A549 (cell line): ENCODE measurements at regions not wholly inside any gene's neighbourhood (a gene's known extent, or its start where the extent isn't known, plus 50 kb on each side); places are given as distances from the start of the nearest gene placed in this dataset.

Source experiments
- ATAC-seq, 2 experiments: fragments of 200-7000 bp in 1 of 2; fragments of >200 bp in 1 of 2; cut with Nextera tagmentation in 1 of 2; cut with Tn5 transposase in 1 of 2; 3 replicates each; pipeline versions ENCODE4 v1.8.0 to v1.9.1; 2018 to 2020; ENCODE audit warnings: mild to moderate bottlenecking in 1 of 2, moderate library complexity in 1 of 2
- CTCF ChIA-PET: fragments of 300-600 bp; sonication (Branson Sonifier 250); formaldehyde crosslinking; extraction: SDS; loops from one replicate; lab custom pipeline; 2021; ENCODE audit warnings: antibody characterized with exemption, inconsistent platforms; lab: Yijun Ruan, JAX
- POLR2A ChIA-PET: fragments of 350-600 bp; formaldehyde crosslinking; extraction: SDS; loops from one replicate; lab custom pipeline; 2021; ENCODE audit warnings: antibody characterized with exemption, inconsistent platforms; lab: Yijun Ruan, JAX
- DNase-seq, 2 experiments: peaks; one replicate each; pipeline versions ENCODE4 v3.0.0 to v3.0.0-alpha.2; 2011 to 2016; ENCODE audit warnings: low read depth in 1 of 2, low spot score in 1 of 2
- FAIRE-seq: peaks from 2 replicates; lab custom pipeline; 2011; peaks lifted over from hg19 to GRCh38; lab: Jason Lieb, UNC
- H3K27ac ChIP-seq, 2 experiments: fragments of >200 bp; sonication (Bioruptor Twin); formaldehyde crosslinking; 3 replicates each; pipeline ENCODE4 v1.5.1; 2016 to 2017
- H3K4me1 ChIP-seq: fragments of >200 bp; sonication (Bioruptor Twin); formaldehyde crosslinking; 3 replicates; pipeline ENCODE4 v1.6.1; 2016
- H3K4me2 ChIP-seq: fragments of >200 bp; sonication (Bioruptor Twin); formaldehyde crosslinking; 3 replicates; pipeline ENCODE4 v1.6.1; 2016
- H3K4me3 ChIP-seq: fragments of >200 bp; sonication (Bioruptor Twin); formaldehyde crosslinking; 3 replicates; pipeline ENCODE4 v1.5.1; 2016
- H3K9me3 ChIP-seq: fragments of >200 bp; sonication (Bioruptor Twin); formaldehyde crosslinking; 3 replicates; pipeline ENCODE4 v1.6.1; 2016
- CBX8 ChIP-seq: fragments of 200-600 bp; sonication (generic); IDR thresholded peaks from 2 replicates; pipeline ENCODE4 v1.6.1; 2016
- CEBPB ChIP-seq, 2 experiments: fragments of >200 bp in 1 of 2; sonication (Bioruptor Twin) in 1 of 2; formaldehyde crosslinking in 1 of 2; IDR thresholded peaks; 2 replicates each; pipeline ENCODE4 v1.6.1; 2012 to 2016
- CHD4 ChIP-seq: fragments of 200-600 bp; sonication (generic); IDR thresholded peaks from 2 replicates; pipeline ENCODE4 v1.6.1; 2016; ENCODE audit warnings: antibody characterized with exemption, mild to moderate bottlenecking, borderline replicate concordance
- EHMT2 ChIP-seq: fragments of 200-600 bp; sonication (generic); IDR thresholded peaks from 2 replicates; pipeline ENCODE4 v1.6.1; 2016; ENCODE audit warnings: antibody characterized with exemption, low read depth, mild to moderate bottlenecking, moderate library complexity
- FOSL2 ChIP-seq, 2 experiments: fragments of 450-650 bp in 1 of 2; fragments of >200 bp in 1 of 2; sonication (Bioruptor Twin) in 1 of 2; formaldehyde crosslinking; IDR thresholded peaks; 2 replicates each; pipeline versions ENCODE4 v1.5.0 to v1.6.1; 2016 to 2020; ENCODE audit warnings: mild to moderate bottlenecking in 1 of 2, moderate library complexity in 1 of 2
- HDAC2 ChIP-seq: fragments of 200-600 bp; sonication (generic); IDR thresholded peaks from 2 replicates; pipeline ENCODE4 v1.6.1; 2016
- HOXA7 ChIP-seq: fragments of 250-450 bp; sonication (Bioruptor Pico); IDR thresholded peaks from 2 replicates; pipeline ENCODE4 v1.5.0; 2020; ENCODE audit warnings: mild to moderate bottlenecking, moderate library complexity
- HOXB13 ChIP-seq: fragments of 250-450 bp; sonication (Bioruptor Pico); IDR thresholded peaks from 2 replicates; pipeline ENCODE4 v1.5.0; 2020; ENCODE audit warnings: low read depth, mild to moderate bottlenecking, moderate library complexity
- JUN ChIP-seq, 2 experiments: fragments of >200 bp; sonication (Bioruptor Twin); formaldehyde crosslinking; IDR thresholded peaks; 2 replicates in 1 of 2; 3 replicates in 1 of 2; pipeline ENCODE4 v1.6.1; 2016 to 2017
- NPAS2 ChIP-seq: fragments of 250-450 bp; sonication (Bioruptor Pico); IDR thresholded peaks from 2 replicates; pipeline ENCODE4 v1.8.0; 2022; ENCODE audit warnings: mild to moderate bottlenecking, moderate library complexity, borderline replicate concordance
- NR3C1 ChIP-seq: fragments of >200 bp; sonication (Bioruptor Twin); formaldehyde crosslinking; IDR thresholded peaks from 3 replicates; pipeline ENCODE4 v1.6.1; 2017
- RAD21 ChIP-seq, 2 experiments: fragments of >200 bp in 1 of 2; sonication (Bioruptor Twin) in 1 of 2; formaldehyde crosslinking in 1 of 2; IDR thresholded peaks in 1 of 2; conservative IDR thresholded peaks in 1 of 2; 2 replicates in 1 of 2; 3 replicates in 1 of 2; pipeline ENCODE4 v1.6.1; 2012 to 2018; ENCODE audit warnings: inconsistent platforms in 1 of 2
- RARB ChIP-seq: fragments of 250-450 bp; sonication (Bioruptor Pico); IDR thresholded peaks from 2 replicates; pipeline ENCODE4 v1.8.0; 2021; ENCODE audit warnings: mild to moderate bottlenecking, moderate library complexity
- SMC3 ChIP-seq: fragments of >200 bp; sonication (Bioruptor Twin); formaldehyde crosslinking; IDR thresholded peaks from 3 replicates; pipeline ENCODE4 v1.6.1; 2018; ENCODE audit warnings: inconsistent platforms
- SREBF2 ChIP-seq: fragments of 450-650 bp; IDR thresholded peaks from 2 replicates; pipeline ENCODE4 v1.6.1; 2014; ENCODE audit warnings: mild to moderate bottlenecking, moderate library complexity
- TP53 ChIP-seq: fragments of 250-450 bp; sonication (Bioruptor Pico); IDR thresholded peaks from 2 replicates; pipeline ENCODE4 v1.5.0; 2021; ENCODE audit warnings: mild to moderate bottlenecking, moderate library complexity
- ZC3H11A ChIP-seq: fragments of 450-650 bp; IDR thresholded peaks from 2 replicates; pipeline ENCODE4 v1.6.1; 2014; ENCODE audit warnings: antibody characterized with exemption, mild to moderate bottlenecking
- ZFP36 ChIP-seq: fragments of 450-650 bp; IDR thresholded peaks from 2 replicates; pipeline ENCODE4 v1.6.1; 2014; ENCODE audit warnings: borderline replicate concordance; ENCODE audit not compliant: partially characterized antibody
- ZNF302 ChIP-seq: fragments of 250-450 bp; sonication (Bioruptor Pico); IDR thresholded peaks from 2 replicates; pipeline ENCODE4 v1.9.0; 2021; ENCODE audit warnings: inconsistent platforms, mild to moderate bottlenecking, moderate library complexity
- ZSCAN20 ChIP-seq: fragments of 250-450 bp; sonication (Bioruptor Pico); IDR thresholded peaks from 2 replicates; pipeline ENCODE4 v1.8.0; 2022; ENCODE audit warnings: mild to moderate bottlenecking, moderate library complexity
- WGBS: methylation state at CpG from one replicate; pipeline ENCODE4 v1.1.6; 2017; ENCODE audit errors: missing lambda C conversion rate; 5-methylcytosine and 5-hydroxymethylcytosine counted together
- TF ChIP-seq, protein P1 (sequence below): IDR thresholded peaks from 2 replicates; pipeline ENCODE4 v1.6.1; 2012
- TF ChIP-seq, protein P2 (sequence below): fragments of 450-650 bp; IDR thresholded peaks from 2 replicates; pipeline ENCODE4 v1.6.1; 2014; ENCODE audit warnings: antibody characterized with exemption
- TF ChIP-seq, protein P3 (sequence below): fragments of >200 bp; sonication (Bioruptor Twin); formaldehyde crosslinking; IDR thresholded peaks from 3 replicates; pipeline ENCODE4 v1.6.1; 2016
- TF ChIP-seq, protein P4 (sequence below): IDR thresholded peaks from 2 replicates; pipeline ENCODE4 v1.6.1; 2012; ENCODE audit warnings: low read depth, borderline replicate concordance
- TF ChIP-seq, protein P5 (sequence below): fragments of 250-450 bp; sonication (Bioruptor Pico); IDR thresholded peaks from 2 replicates; pipeline ENCODE4 v1.5.0; 2020; ENCODE audit warnings: low read depth, mild to moderate bottlenecking, moderate library complexity
- TF ChIP-seq, protein P6 (sequence below): fragments of 200-600 bp; sonication (generic); IDR thresholded peaks from 2 replicates; pipeline ENCODE4 v1.6.1; 2016; ENCODE audit warnings: antibody characterized with exemption, mild to moderate bottlenecking, moderate library complexity

DNA sequence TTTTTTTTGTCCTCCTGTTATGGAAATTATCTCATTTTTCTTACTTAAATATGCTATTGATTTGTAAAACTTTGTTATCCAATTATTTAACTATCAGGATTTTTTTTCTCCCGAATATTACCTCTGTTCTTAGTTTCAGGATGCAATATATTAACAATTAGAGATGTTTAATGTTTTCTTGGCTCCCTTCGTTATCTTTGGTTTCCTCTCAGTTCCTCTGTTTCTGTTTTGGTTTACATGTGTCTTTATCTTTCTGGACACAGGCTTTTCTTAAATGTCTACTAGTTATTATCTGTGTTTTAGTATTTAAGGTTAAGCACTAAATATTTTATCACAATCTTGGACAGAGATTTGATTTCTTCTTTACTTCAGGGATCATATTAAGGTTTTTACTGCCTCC, 462.2 kb upstream of the SLC10A2 start:
- POLR2A ChIA-PET, result no interaction called here
- H3K9me3 ChIP-seq, result no peaks in the 10 kb centered on the region
- H3K4me1 ChIP-seq, result peaks cover 5% of the 10 kb centered on the region; the same call in 2 of the 3 replicates
- no peak for TF ChIP-seq ZNF302 (CRISPR knock-in tag)
- TF ChIP-seq, protein P1, sequence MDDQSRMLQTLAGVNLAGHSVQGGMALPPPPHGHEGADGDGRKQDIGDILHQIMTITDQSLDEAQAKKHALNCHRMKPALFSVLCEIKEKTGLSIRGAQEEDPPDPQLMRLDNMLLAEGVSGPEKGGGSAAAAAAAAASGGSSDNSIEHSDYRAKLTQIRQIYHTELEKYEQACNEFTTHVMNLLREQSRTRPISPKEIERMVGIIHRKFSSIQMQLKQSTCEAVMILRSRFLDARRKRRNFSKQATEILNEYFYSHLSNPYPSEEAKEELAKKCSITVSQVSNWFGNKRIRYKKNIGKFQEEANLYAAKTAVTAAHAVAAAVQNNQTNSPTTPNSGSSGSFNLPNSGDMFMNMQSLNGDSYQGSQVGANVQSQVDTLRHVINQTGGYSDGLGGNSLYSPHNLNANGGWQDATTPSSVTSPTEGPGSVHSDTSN, result no peak
- no peak for TF ChIP-seq NR3C1
- no peak for TF ChIP-seq CEBPB (IDR thresholded peaks at IDR 0.05)
- no peak for TF ChIP-seq SREBF2
- no peak for TF ChIP-seq CBX8
- TF ChIP-seq, protein P2, sequence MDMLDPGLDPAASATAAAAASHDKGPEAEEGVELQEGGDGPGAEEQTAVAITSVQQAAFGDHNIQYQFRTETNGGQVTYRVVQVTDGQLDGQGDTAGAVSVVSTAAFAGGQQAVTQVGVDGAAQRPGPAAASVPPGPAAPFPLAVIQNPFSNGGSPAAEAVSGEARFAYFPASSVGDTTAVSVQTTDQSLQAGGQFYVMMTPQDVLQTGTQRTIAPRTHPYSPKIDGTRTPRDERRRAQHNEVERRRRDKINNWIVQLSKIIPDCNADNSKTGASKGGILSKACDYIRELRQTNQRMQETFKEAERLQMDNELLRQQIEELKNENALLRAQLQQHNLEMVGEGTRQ, result no peak
- no peak for TF ChIP-seq ZFP36
- TF ChIP-seq TP53, result no peak
- no peak for TF ChIP-seq RAD21 (conservative IDR thresholded peaks at IDR 0.05 in 1 of 2, IDR thresholded peaks at IDR 0.05 in 1 of 2)
- ATAC-seq (no peak), DNase-seq (no peak), FAIRE-seq (no peak)
- CTCF ChIA-PET, result no interaction called here
- WGBS, result 78% methylated on average over 2 of the region's 2 CpGs
- no peak overlapping the region for H3K27ac ChIP-seq
- H3K4me3 ChIP-seq, result no peak overlapping the region
- H3K4me2 ChIP-seq, result no peak overlapping the region

DNA sequence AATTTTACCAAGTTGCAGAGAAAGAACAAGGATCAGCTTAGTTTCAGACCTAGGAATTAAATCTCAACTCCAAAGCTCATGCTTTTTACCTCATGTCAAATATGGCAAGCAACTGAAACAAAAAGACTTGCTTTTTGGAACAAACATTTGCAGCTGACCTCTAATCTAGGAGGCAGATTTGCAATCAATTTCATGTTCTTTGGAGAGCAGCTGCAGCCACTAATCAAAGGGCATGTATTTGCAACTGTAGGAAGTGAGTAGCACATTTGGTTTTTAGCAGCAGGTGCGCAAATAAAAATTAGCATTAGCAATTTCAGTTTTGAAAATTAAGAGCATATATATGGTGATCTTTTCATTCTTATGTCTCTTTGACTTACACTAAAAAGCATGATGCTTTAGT, 459.3 kb upstream of the SLC10A2 start:
- 88% methylated on average over 1 of the region's 1 CpG for WGBS
- FAIRE-seq (no peak), ATAC-seq (no peak), DNase-seq (no peak)
- H3K4me3 ChIP-seq, result no peak overlapping the region
- H3K4me1 ChIP-seq, result peaks cover 5% of the 10 kb centered on the region; the same call in 2 of the 3 replicates
- POLR2A ChIA-PET, result no interaction called here
- TF ChIP-seq JUN (IDR thresholded peaks at IDR 0.05) (no peak), CHD4 (no peak), NPAS2 (no peak), HOXB13 (CRISPR knock-in tag) (no peak), RAD21 (conservative IDR thresholded peaks at IDR 0.05 in 1 of 2, IDR thresholded peaks at IDR 0.05 in 1 of 2) (no peak), ZC3H11A (no peak), EHMT2 (no peak), RARB (CRISPR knock-in tag) (no peak), SMC3 (no peak), HOXA7 (CRISPR knock-in tag) (no peak), FOSL2 (IDR thresholded peaks at IDR 0.05) (no peak), FOSL2 (CRISPR knock-in tag; IDR thresholded peaks at IDR 0.05) (no peak), HDAC2 (no peak), ZSCAN20 (CRISPR knock-in tag) (no peak), TP53 (no peak)
- TF ChIP-seq, protein P3, sequence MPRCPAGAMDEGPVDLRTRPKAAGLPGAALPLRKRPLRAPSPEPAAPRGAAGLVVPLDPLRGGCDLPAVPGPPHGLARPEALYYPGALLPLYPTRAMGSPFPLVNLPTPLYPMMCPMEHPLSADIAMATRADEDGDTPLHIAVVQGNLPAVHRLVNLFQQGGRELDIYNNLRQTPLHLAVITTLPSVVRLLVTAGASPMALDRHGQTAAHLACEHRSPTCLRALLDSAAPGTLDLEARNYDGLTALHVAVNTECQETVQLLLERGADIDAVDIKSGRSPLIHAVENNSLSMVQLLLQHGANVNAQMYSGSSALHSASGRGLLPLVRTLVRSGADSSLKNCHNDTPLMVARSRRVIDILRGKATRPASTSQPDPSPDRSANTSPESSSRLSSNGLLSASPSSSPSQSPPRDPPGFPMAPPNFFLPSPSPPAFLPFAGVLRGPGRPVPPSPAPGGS, result no peak
- TF ChIP-seq, protein P1, result no peak
- TF ChIP-seq, protein P4, sequence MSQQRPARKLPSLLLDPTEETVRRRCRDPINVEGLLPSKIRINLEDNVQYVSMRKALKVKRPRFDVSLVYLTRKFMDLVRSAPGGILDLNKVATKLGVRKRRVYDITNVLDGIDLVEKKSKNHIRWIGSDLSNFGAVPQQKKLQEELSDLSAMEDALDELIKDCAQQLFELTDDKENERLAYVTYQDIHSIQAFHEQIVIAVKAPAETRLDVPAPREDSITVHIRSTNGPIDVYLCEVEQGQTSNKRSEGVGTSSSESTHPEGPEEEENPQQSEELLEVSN, result no peak
- TF ChIP-seq, protein P5, sequence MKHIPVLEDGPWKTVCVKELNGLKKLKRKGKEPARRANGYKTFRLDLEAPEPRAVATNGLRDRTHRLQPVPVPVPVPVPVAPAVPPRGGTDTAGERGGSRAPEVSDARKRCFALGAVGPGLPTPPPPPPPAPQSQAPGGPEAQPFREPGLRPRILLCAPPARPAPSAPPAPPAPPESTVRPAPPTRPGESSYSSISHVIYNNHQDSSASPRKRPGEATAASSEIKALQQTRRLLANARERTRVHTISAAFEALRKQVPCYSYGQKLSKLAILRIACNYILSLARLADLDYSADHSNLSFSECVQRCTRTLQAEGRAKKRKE (CRISPR knock-in tag), result no peak
- TF ChIP-seq, protein P6, sequence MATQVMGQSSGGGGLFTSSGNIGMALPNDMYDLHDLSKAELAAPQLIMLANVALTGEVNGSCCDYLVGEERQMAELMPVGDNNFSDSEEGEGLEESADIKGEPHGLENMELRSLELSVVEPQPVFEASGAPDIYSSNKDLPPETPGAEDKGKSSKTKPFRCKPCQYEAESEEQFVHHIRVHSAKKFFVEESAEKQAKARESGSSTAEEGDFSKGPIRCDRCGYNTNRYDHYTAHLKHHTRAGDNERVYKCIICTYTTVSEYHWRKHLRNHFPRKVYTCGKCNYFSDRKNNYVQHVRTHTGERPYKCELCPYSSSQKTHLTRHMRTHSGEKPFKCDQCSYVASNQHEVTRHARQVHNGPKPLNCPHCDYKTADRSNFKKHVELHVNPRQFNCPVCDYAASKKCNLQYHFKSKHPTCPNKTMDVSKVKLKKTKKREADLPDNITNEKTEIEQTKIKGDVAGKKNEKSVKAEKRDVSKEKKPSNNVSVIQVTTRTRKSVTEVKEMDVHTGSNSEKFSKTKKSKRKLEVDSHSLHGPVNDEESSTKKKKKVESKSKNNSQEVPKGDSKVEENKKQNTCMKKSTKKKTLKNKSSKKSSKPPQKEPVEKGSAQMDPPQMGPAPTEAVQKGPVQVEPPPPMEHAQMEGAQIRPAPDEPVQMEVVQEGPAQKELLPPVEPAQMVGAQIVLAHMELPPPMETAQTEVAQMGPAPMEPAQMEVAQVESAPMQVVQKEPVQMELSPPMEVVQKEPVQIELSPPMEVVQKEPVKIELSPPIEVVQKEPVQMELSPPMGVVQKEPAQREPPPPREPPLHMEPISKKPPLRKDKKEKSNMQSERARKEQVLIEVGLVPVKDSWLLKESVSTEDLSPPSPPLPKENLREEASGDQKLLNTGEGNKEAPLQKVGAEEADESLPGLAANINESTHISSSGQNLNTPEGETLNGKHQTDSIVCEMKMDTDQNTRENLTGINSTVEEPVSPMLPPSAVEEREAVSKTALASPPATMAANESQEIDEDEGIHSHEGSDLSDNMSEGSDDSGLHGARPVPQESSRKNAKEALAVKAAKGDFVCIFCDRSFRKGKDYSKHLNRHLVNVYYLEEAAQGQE, result no peak
- no peaks in the 10 kb centered on the region for H3K9me3 ChIP-seq
- CTCF ChIA-PET, result no interaction called here
- H3K27ac ChIP-seq, result no peak overlapping the region
- no peak overlapping the region for H3K4me2 ChIP-seq
